HepG2 (cell line): ENCODE measurements at regions not wholly inside any gene's neighbourhood (a gene's known extent, or its start where the extent isn't known, plus 50 kb on each side); places are given as distances from the start of the nearest gene placed in this dataset.

Source experiments
- ATAC-seq: fragments of 200-7000 bp; cut with Tn5 transposase; 3 replicates; pipeline ENCODE4 v1.9.1; 2020; ENCODE audit warnings: mild to moderate bottlenecking, moderate library complexity
- BruUV-seq: library from RNA; stranded (reverse); fragments of 400-500 nt; replicated peaks from 2 replicates; lab custom pipeline; 2021; lab: Mats Ljungman, UMichigan
- CTCF ChIA-PET: fragments of 300-600 bp; formaldehyde crosslinking; extraction: SDS; loops from one replicate; lab custom pipeline; 2021; ENCODE audit warnings: low total read pairs, inconsistent platforms, low intra/inter-chr PET ratio; lab: Yijun Ruan, JAX
- POLR2A ChIA-PET: fragments of 350-600 bp; sonication (Branson Sonifier 250); formaldehyde crosslinking; loops from one replicate; lab custom pipeline; 2020; ENCODE audit warnings: antibody characterized with exemption, inconsistent platforms; lab: Yijun Ruan, JAX
- DNase-seq: peaks from one replicate; pipeline ENCODE4 v3.0.0-alpha.2; 2015; ENCODE audit warnings: low spot score
- FAIRE-seq: peaks from 3 replicates; lab custom pipeline; 2011; peaks lifted over from hg19 to GRCh38; lab: Jason Lieb, UNC
- H2AFZ ChIP-seq: one replicate; pipeline ENCODE4 v1.6.1; 2011; ENCODE audit warnings: low read length, inconsistent platforms
- H3K27ac ChIP-seq: fragments of 300-600 bp; 3 replicates; pipeline ENCODE4 v1.8.0; 2011; ENCODE audit warnings: mixed run types, mild to moderate bottlenecking, mixed read lengths, low read length, inconsistent platforms; ENCODE audit not compliant: insufficient read depth; ENCODE audit errors: extremely low read length
- H3K27me3 ChIP-seq, 2 experiments: fragments of 200-600 bp in 1 of 2; 2 replicates in 1 of 2; 3 replicates in 1 of 2; pipeline versions ENCODE4 v1.6.0 to v1.8.0; 2011; ENCODE audit warnings: low read length in 2 of 2, mild to moderate bottlenecking in 2 of 2, moderate library complexity in 2 of 2, inconsistent platforms in 1 of 2; ENCODE audit not compliant: insufficient read depth in 2 of 2, control insufficient read depth in 1 of 2
- H3K36me3 ChIP-seq, 2 experiments: fragments of 200-600 bp in 1 of 2; replicated peaks in 1 of 2; 2 replicates in 1 of 2; 3 replicates in 1 of 2; pipeline versions ENCODE4 v1.5.1 to v1.8.0; 2011; ENCODE audit warnings: low read length in 2 of 2, inconsistent platforms in 1 of 2; ENCODE audit not compliant: insufficient read depth in 2 of 2, control insufficient read depth in 1 of 2
- H3K4me1 ChIP-seq: 2 replicates; pipeline ENCODE4 v1.5.1; 2012; ENCODE audit warnings: low read length, inconsistent platforms; ENCODE audit not compliant: insufficient read depth
- H3K4me2 ChIP-seq: 2 replicates; pipeline ENCODE4 v1.6.0; 2011; ENCODE audit warnings: low read depth, low read length, inconsistent platforms
- H3K4me3 ChIP-seq, 3 experiments: fragments of 200-600 bp in 1 of 3; sonication (generic), shearing (Covaris generic) in 1 of 3; replicated peaks in 1 of 3; 2 replicates each; pipeline ENCODE4 v1.5.1; 2011 to 2016; ENCODE audit warnings: low read length in 3 of 3, inconsistent platforms in 2 of 3, low read depth in 2 of 3, mild to moderate bottlenecking in 2 of 3, control low read depth in 1 of 3, mixed read lengths in 1 of 3; ENCODE audit not compliant: insufficient read depth in 1 of 3
- H3K79me2 ChIP-seq: one replicate; pipeline ENCODE4 v1.6.1; 2011; ENCODE audit warnings: low read length, inconsistent platforms; ENCODE audit not compliant: insufficient read depth
- H3K9ac ChIP-seq: 2 replicates; pipeline ENCODE4 v1.6.0; 2011; ENCODE audit warnings: mild to moderate bottlenecking, low read depth, low read length, inconsistent platforms; ENCODE audit not compliant: insufficient read depth
- H3K9me3 ChIP-seq: 2 replicates; pipeline ENCODE4 v1.5.1; 2012; ENCODE audit warnings: mild to moderate bottlenecking, low read length
- H4K20me1 ChIP-seq: 2 replicates; pipeline ENCODE4 v1.6.0; 2011; ENCODE audit warnings: inconsistent platforms, mild to moderate bottlenecking, low read length, moderate library complexity; ENCODE audit not compliant: insufficient read depth
- FOXJ3 ChIP-seq: sonication (generic); formaldehyde crosslinking; IDR thresholded peaks from 2 replicates; pipeline ENCODE4 v1.4.0; 2020; ENCODE audit warnings: missing genetic modification reagents, mild to moderate bottlenecking, borderline replicate concordance
- RNF219 ChIP-seq: sonication (generic); formaldehyde crosslinking; IDR thresholded peaks from 2 replicates; pipeline ENCODE4 v1.5.0; 2020; ENCODE audit warnings: mild to moderate bottlenecking, missing genetic modification reagents
- TCF12 ChIP-seq, 2 experiments: fragments of 450-650 bp in 1 of 2; sonication (generic) in 1 of 2; formaldehyde crosslinking in 1 of 2; IDR thresholded peaks; 2 replicates each; pipeline versions ENCODE4 v1.6.1 to v1.8.0; 2017 to 2022; ENCODE audit warnings: antibody characterized with exemption in 1 of 2, mild to moderate bottlenecking in 1 of 2, missing genetic modification reagents in 1 of 2, moderate library complexity in 1 of 2
- TOPORS ChIP-seq: sonication (generic); formaldehyde crosslinking; IDR thresholded peaks from 2 replicates; pipeline ENCODE4 v1.8.0; 2023; ENCODE audit warnings: mild to moderate bottlenecking, missing genetic modification reagents
- ZNF230 ChIP-seq: sonication (generic); formaldehyde crosslinking; IDR thresholded peaks from 2 replicates; pipeline ENCODE4 v1.4.0; 2020; ENCODE audit warnings: mild to moderate bottlenecking, missing genetic modification reagents
- ZNF335 ChIP-seq: sonication (generic); formaldehyde crosslinking; IDR thresholded peaks from 2 replicates; pipeline ENCODE4 v1.4.0; 2020; ENCODE audit warnings: missing genetic modification reagents
- ZNF580 ChIP-seq: IDR thresholded peaks from 2 replicates; pipeline ENCODE4 v1.6.1; 2016; ENCODE audit warnings: low read depth, borderline replicate concordance
- ZNF782 ChIP-seq: sonication (generic); formaldehyde crosslinking; IDR thresholded peaks from 2 replicates; pipeline ENCODE4 v1.4.0; 2020; ENCODE audit warnings: missing genetic modification reagents, mild to moderate bottlenecking, borderline replicate concordance
- WGBS: methylation state at CpG from one replicate; pipeline ENCODE4 v1.1.6; 2017; ENCODE audit warnings: low lambda C conversion rate; 5-methylcytosine and 5-hydroxymethylcytosine counted together
- in situ Hi-C: cut with HindIII; loops from 2 replicates; pipeline ENCODE4 v1.10.0; 2017; ENCODE audit warnings: low pct_unique_long_range_greater_than_20kb; ENCODE audit not compliant: extremely low pct_ligation_motif_present
- intact Hi-C: fragments of 100-400 bp; cut with micrococcal nuclease; formaldehyde crosslinking; loops from one replicate; pipeline ENCODE4 v1.10.0; 2022; ENCODE audit not compliant: unreplicated experiment
- TF ChIP-seq, protein P1 (sequence below): sonication (generic); formaldehyde crosslinking; IDR thresholded peaks from 2 replicates; pipeline ENCODE4 v1.9.0; 2021; ENCODE audit warnings: missing genetic modification reagents, borderline replicate concordance
- TF ChIP-seq, protein P2 (sequence below): sonication (generic); formaldehyde crosslinking; IDR thresholded peaks from 2 replicates; pipeline ENCODE4 v1.4.0; 2020; ENCODE audit warnings: mild to moderate bottlenecking, missing genetic modification reagents

DNA sequence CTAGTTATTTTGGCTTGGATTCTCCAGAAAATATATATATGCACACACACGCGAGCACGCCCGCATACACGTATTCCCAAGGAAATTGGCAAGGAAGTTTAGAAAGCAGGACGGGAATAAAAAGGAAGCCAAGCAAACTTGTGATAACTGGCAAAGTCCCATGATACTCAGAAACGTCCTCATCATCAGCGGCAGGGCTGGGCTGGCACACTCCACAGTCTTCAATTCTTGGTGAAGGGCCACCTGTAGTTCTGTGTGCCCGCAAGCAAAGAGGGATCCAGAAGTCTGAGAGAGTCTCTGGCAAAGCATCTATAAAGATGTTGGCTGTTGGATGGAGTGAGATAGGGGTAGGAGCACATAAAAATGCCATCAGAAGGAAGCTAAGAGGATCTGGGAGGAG is 289.3 kb upstream of the CTNND2 start:
- intact Hi-C loops: no loop called here
- H3K79me2 ChIP-seq: no peaks in the 10 kb centered on the region
- in situ Hi-C loops: no loop called here
- no peaks in the 10 kb centered on the region for H3K4me1 ChIP-seq
- H3K4me2 ChIP-seq: no peak overlapping the region
- 59% methylated on average over 9 of the region's 9 CpGs for WGBS
- no peaks in the 10 kb centered on the region for H3K27me3 ChIP-seq
- no peak overlapping the region for H2AFZ ChIP-seq
- peaks cover 58% of the 10 kb centered on the region for H3K9me3 ChIP-seq
- no peak for DNase-seq
- no peak for FAIRE-seq
- H3K4me3 ChIP-seq: no peak overlapping the region
- ATAC-seq: no peak
- no peak overlapping the region for H3K27ac ChIP-seq
- no peak for TF ChIP-seq ZNF782 (CRISPR knock-in tag)
- TF ChIP-seq ZNF335 (CRISPR knock-in tag): no peak
- TF ChIP-seq TCF12 (IDR thresholded peaks at IDR 0.05): no peak
- TF ChIP-seq TCF12 (CRISPR knock-in tag; IDR thresholded peaks at IDR 0.05): no peak
- TF ChIP-seq FOXJ3 (CRISPR knock-in tag): no peak
- no peak for TF ChIP-seq ZNF230
- TF ChIP-seq ZNF580 (CRISPR knock-in tag): no peak
- TF ChIP-seq, protein P1, sequence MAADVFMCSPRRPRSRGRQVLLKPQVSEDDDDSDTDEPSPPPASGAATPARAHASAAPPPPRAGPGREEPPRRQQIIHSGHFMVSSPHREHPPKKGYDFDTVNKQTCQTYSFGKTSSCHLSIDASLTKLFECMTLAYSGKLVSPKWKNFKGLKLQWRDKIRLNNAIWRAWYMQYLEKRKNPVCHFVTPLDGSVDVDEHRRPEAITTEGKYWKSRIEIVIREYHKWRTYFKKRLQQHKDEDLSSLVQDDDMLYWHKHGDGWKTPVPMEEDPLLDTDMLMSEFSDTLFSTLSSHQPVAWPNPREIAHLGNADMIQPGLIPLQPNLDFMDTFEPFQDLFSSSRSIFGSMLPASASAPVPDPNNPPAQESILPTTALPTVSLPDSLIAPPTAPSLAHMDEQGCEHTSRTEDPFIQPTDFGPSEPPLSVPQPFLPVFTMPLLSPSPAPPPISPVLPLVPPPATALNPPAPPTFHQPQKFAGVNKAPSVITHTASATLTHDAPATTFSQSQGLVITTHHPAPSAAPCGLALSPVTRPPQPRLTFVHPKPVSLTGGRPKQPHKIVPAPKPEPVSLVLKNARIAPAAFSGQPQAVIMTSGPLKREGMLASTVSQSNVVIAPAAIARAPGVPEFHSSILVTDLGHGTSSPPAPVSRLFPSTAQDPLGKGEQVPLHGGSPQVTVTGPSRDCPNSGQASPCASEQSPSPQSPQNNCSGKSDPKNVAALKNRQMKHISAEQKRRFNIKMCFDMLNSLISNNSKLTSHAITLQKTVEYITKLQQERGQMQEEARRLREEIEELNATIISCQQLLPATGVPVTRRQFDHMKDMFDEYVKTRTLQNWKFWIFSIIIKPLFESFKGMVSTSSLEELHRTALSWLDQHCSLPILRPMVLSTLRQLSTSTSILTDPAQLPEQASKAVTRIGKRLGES: no peak
- TF ChIP-seq, protein P2, sequence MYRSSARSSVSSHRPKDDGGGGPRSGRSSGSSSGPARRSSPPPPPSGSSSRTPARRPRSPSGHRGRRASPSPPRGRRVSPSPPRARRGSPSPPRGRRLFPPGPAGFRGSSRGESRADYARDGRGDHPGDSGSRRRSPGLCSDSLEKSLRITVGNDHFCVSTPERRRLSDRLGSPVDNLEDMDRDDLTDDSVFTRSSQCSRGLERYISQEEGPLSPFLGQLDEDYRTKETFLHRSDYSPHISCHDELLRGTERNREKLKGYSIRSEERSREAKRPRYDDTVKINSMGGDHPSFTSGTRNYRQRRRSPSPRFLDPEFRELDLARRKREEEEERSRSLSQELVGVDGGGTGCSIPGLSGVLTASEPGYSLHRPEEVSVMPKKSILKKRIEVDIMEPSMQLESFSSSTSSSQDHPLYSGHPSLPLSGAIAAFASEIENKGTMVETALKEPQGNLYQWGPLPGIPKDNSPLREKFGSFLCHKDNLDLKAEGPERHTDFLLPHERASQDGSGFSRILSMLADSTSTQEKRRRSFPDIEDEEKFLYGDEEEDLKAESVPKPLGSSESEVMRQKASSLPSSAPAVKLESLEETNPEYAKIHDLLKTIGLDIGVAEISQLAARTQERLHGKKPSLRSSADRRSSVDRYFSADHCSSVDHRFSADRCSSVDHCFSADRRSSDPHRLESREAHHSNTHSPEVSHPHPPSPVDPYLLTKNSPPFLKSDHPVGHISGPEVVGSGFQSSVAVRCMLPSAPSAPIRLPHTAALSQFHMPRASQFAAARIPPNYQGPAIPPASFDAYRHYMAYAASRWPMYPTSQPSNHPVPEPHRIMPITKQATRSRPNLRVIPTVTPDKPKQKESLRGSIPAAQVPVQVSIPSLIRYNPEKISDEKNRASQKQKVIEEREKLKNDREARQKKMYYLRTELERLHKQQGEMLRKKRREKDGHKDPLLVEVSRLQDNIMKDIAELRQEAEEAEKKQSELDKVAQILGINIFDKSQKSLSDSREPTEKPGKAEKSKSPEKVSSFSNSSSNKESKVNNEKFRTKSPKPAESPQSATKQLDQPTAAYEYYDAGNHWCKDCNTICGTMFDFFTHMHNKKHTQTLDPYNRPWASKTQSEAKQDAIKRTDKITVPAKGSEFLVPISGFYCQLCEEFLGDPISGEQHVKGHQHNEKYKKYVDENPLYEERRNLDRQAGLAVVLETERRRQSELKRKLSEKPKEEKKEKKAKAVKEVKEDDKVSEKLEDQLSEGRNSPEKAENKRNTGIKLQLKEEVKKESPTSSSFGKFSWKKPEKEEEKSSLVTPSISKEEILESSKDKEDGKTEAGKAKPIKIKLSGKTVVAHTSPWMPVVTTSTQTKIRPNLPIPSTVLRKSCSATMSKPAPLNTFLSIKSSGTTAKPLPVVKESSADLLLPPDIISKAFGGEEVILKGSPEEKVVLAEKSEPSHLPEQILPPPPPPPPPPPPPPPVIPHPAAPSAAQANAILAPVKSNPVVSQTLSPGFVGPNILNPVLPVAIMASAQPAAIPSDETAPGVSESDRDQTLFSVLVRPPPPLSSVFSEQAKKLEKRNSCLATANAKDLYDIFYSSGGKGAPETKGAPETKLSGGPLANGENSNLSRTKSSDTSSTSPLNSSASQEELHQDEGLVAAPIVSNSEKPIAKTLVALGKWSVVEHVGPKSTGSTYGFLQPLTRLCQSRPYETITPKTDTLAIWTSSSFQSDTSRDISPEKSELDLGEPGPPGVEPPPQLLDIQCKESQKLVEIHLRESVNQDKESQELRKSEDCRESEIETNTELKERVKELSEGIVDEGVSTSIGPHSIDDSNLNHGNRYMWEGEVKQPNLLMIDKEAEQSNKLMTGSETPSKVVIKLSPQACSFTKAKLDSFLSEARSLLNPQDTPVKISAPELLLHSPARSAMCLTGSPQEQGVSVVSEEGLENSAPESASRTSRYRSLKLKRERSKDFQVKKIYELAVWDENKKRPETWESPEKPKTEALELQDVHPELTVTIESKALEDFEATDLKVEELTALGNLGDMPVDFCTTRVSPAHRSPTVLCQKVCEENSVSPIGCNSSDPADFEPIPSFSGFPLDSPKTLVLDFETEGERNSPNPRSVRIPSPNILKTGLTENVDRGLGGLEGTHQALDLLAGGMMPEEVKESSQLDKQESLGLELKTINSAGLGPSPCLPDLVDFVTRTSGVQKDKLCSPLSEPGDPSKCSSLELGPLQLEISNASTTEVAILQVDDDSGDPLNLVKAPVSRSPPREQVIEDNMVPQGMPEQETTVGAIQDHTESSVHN (CRISPR knock-in tag): no peak
- no peak for TF ChIP-seq RNF219 (CRISPR knock-in tag)
- TF ChIP-seq TOPORS (CRISPR knock-in tag): no peak
- TF ChIP-seq, all 625 proteins: peak for 0
- Histone ChIP-seq H3K9ac (no peak overlapping the region), H4K20me1 (no peaks in the 10 kb centered on the region), H3K36me3 (no peaks in the 10 kb centered on the region)
- ChIA-PET CTCF (no interaction called here), POLR2A (no interaction called here)
- BruUV-seq: no TSS peak
